ENCODE measurements at regions not wholly inside any gene's neighbourhood (a gene's known extent, or its start where the extent isn't known, plus 50 kb on each side); places are given as distances from the start of the nearest gene placed in this dataset.

- no peak for TF ChIP-seq CTCF (conservative IDR thresholded peaks at IDR 0.05; ENCODE audit: low read depth, low read length)
- no peak for TF ChIP-seq POLR2A (IDR thresholded peaks at IDR 0.05; ENCODE audit: low read depth, low read length)
These were observed 588.3 kb upstream of the SLITRK1 start for GRCh38 chr13:84470528-84470927.

Data from IMR-90 (cell line).